ENCODE measurements at regions not wholly inside any gene's neighbourhood (a gene's known extent, or its start where the extent isn't known, plus 50 kb on each side); places are given as distances from the start of the nearest gene placed in this dataset.
"Not testable (repeated sequence)": the region's sequence is repeated elsewhere in the genome, so short reads cannot be mapped to it uniquely, and the experiment has no call there.

GRCh38 chr17:13869331-13869940 is 199.9 kb upstream of the COX10 start:
- DNase-seq: no peak

GRCh38 chr17:13871261-13871660 is 198.0 kb upstream of the COX10 start:
- DNase-seq: no peak

DNA sequence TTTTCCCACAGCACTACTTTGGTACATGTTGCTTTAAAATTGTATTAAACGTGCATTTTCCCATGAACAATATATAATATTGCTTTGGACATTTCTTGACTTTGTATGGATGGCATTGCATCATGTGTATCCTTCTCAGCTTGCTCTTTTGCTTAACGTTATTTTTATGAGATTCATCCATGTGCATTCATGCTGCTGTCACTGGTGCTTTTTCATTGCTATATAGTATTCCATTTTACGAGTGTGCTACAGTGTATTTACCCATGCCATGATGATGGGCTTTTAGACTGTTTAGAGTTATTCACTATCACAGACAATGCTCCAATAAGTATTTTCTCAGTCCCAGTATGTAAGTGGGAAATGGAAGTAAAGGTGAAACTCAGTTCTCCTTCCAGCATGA is 195.2 kb upstream of the COX10 start:
- no peak for DNase-seq

- no peak for DNase-seq
Measured at GRCh38 chr17:13874817-13875216, 194.5 kb upstream of the COX10 start.

DNA sequence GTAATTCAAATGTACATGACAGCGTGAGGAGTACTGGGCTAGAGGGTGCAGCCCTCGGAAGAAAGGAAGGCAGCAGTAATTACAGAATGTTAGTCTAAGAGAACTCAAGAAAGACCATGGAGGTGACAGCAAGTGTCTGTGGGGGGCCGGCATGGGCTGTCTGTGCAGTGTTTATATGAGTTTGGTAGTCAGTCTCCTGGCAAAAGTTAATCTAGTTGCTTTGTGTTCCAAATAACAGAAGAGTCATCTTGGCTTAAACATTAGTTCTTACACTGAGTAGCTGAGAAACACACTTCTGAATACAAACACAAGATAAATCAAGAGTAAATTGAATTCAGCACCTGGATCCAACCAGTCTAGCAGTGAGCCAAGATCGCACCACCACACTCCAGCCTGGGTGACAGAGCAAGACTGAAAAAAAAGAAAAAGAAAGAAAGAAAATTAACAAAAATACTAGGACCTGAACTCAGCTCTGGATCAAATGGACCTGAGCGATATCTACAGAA is 189.3 kb upstream of the COX10 start:
- DNase-seq: no peak

- DNase-seq: no peak
Measured at GRCh38 chr17:13883659-13884058, 185.6 kb upstream of the COX10 start.

DNA sequence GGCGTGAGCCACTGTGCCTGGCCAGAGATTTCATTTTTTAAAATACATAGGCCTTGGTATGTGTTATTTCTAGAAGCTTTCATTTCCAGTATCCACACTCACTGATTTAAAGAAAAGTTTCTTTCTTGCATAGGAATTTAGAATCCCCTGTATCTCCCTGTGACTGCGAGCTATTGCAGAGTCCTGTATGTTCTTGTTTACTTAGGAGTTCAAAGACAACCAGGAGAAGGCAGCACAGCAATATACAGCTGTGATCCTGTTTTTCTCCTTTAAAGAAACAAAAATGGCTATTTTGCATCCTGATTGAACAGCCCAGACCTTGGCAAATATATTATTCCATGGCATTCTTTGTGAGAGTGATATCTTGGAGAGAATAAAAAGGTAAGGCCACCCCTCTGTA is 185.0 kb upstream of the COX10 start:
- no peak for DNase-seq

GRCh38 chr17:13885550-13885949 is 183.8 kb upstream of the COX10 start:
- DNase-seq: no peak

DNA sequence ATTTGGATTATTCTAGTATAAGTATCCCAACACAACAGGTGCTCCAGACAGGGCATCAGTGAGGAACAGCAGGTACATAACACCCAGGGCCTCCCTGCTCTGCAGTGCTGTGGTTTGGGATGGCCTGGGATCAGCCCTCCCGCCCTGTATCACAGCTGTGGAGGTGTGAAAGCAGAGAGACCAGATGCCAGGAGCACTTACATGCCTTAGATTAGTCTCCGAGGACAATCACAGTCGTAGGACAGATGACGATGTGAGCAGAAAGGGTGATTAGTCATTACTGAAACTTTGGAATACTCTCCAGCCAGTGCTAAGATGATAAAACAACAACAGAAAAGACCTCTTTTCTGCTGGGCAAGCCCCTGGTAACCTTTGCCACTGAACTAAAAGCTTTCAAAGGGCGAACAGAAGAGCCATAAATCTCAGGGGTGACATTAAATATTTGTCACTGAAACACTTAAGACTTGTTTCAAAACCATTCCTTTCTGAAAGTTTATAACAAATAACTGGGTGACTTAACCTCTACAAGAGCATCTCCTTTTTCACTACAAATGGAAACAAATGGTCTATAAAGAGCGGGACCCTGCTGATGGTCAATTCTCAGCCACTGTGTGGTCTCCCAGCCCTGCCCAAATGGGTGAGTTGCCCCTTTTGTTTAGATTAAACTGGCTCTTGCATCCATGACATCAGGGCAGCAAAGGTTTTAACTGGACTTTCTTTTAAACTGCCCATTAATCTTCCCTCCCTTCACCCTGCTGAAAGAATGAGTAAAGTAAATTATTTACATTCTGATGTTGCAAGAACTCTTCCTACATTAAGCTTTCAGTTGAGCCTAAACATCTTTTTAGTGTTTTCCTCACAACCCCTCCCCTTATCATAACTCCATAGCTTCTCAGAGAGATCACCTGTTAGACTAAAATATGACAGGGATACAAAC is 183.1 kb upstream of the COX10 start:
- DNase-seq: no peak

GRCh38 chr17:13888056-13888609 is 181.2 kb upstream of the COX10 start:
- DNase-seq: no peak

GRCh38 chr17:13908971-13909370 is 160.3 kb upstream of the COX10 start:
- not testable (repeated sequence) for DNase-seq

- DNase-seq: no peak
Measured at GRCh38 chr17:13909901-13910519, 159.3 kb upstream of the COX10 start.

DNA sequence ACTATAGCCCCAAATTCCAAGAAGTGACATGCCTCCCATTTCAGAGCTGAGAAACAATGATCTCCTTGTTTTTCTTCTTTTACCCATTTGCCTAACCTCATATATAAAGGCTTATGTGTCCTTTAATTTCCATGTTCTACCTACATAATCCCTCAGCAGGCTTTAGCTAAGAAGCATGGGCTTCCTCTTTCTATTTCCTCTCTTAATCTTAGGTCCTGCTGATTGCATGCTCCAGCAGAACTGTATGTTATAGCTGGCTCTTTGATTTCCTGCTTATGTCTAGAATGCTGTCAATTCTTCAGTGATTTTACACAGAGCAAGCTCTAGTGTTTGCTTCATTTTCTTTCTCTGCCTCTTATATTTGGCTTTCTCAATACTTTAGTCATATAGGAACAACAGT is 151.7 kb upstream of the COX10 start:
- no peak for DNase-seq

- no peak for DNase-seq
Measured at GRCh38 chr17:13918247-13918646, 151.1 kb upstream of the COX10 start.

- DNase-seq: no peak
Measured at GRCh38 chr17:13919818-13920217, 149.5 kb upstream of the COX10 start.

DNA sequence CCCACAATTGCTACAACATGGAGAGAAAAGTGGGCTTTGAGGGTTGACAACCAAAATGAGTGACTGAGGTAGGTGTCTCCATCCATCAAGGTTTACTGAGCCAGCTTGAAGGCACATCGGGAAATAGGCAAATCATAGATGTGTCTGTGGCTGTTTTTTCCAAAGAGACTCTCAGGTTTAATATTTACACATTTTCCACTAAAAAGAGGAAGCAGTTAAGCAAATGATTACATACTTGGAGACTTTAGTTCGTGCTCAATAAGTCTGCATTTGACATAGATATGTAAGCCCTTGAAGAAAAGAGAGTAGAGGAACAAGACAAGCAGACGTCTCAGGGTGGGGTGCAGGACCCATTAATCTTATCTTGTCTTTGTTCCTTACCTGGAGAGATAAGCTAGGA is 148.9 kb upstream of the COX10 start:
- DNase-seq: no peak

DNA sequence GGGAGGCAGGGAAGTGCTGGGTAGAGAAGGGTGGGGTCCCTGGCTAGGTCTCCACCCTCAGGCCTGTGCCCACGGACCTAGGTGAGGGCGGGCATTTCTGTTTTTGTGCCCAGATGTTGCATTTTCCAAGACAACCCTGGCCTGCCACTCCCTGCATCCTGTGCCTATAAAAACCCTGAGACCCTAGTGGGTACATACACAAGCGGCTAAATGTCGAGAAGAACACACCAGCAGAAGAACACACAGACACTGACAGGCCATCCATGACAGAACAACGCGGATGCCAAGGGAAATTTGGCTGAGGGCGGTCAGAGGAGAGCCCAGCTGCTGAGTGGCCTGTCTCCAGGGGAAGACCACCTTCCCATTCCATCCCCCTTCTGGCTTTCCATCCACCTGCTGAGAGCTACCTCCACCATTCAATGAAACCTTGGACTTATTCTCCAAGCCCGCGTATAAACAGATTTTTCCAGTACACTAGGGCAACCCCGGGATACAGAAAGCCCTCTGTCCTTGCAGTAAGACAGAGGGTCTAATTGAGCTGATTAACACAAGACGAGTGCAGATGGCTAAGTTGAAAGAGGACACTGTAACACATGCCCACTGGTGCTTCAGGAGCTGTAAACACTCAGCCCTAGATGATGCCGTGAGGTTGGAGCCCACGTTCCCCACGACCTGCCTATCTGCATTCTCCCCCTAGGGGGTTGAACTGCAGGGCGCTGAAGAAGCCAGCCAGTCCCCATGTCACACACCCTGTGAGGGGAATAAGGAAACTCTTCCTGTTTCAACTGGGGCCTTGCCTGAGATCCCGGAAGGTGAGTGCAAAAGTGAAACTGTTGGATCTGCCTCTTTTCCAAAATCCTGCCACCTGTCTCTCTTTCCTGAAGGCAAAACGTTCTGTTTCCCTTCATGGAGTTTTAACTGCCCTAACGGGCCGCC is 147.2 kb upstream of the COX10 start:
- no peak for DNase-seq

DNA sequence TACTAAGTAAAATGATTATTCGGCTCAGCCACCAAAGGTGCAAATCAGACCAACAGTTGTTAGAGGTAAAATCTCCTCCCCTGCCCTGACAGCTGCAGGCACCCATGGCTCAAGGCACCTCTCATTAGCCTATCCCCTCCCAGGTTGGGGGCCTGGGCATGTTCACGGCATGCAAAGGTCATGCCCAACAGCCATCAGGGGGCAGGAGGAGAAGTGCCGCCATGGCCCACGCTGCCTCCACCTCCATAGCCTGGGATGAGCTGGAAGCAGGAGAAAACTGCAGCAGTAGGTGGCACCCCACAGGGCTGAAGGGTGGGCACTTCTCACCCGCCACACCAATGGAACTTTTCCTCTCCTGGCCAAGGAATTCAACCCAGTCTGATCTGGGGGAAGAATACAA is 146.4 kb upstream of the COX10 start:
- DNase-seq: no peak

GRCh38 chr17:13925579-13925978 is 143.7 kb upstream of the COX10 start:
- DNase-seq: no peak

DNA sequence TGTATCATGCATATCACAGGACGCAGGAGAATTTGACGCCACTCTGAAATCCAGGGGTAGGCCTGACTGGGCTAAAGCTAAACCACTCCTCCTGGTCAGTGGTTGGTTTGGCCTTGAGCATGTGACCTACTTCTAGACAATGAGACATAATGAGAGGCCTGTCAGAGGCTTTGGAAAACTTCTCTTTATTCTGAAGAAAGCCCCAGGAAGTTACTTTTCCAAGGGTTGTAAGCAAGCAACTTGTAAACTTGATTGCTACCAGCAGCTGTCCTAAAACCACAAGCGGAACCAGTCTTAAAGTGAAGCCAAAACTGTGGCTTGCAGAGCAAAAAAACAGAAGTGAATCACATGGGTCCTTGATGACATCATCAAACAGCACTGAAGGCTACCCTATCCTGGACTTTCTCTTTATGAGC is 138.2 kb upstream of the COX10 start:
- DNase-seq: peak; percentile 17

DNA sequence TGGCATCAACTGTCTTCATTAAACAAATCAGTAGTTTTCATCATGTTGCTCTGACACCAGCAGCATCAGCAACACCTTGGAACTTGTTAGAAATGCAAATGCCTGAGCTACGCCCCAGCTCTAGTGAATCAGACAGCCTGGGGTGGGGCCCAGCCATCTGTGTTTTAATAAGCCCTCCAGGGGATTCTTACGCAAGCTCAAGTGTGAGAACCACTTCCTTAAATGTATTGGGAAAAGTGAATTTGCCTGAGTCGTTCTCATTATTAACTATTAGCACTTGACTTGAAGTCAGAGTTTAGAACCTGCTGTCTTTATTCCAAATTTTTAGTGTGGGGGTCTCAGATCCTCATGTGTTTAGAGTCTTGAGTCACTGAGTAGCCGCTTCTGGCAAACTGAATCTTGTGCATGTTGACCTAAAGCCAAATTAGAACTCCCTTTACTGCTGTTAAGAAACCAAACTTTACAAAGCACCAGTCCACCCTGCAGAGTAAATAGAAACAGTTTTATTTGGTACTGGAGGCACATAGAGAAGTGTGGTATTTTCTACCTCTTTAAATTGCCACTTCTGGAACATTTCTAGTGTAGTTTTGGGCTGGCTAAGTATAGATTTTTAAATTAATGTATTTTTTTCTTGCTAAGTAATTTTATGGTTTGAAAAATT is 137.4 kb upstream of the COX10 start:
- DNase-seq: peak; percentile 58

All from skin of body (tissue), 1 donor.